ENCODE measurements at regions not wholly inside any gene's neighbourhood (a gene's known extent, or its start where the extent isn't known, plus 50 kb on each side); places are given as distances from the start of the nearest gene placed in this dataset.
"Not testable (repeated sequence)": the region's sequence is repeated elsewhere in the genome, so short reads cannot be mapped to it uniquely, and the experiment has no call there.

GRCh38 chr6:159522877-159523547 lies 170.0 kb downstream of the SOD2 start:
- DNase-seq, result no peak

GRCh38 chr6:159521962-159522361 lies 171.1 kb downstream of the SOD2 start:
- DNase-seq, result no peak

- no peak for DNase-seq
Measured at GRCh38 chr6:159520002-159520401, 173.0 kb downstream of the SOD2 start.

GRCh38 chr6:159515811-159516210 lies 177.2 kb downstream of the SOD2 start:
- not testable (repeated sequence) for DNase-seq

GRCh38 chr6:159513914-159514313 lies 179.1 kb downstream of the SOD2 start:
- no peak for DNase-seq

- DNase-seq, result no peak
Measured at GRCh38 chr6:159513074-159513720, 179.8 kb downstream of the SOD2 start.

GRCh38 chr6:159512571-159512970 lies 180.5 kb downstream of the SOD2 start:
- no peak for DNase-seq

GRCh38 chr6:159512104-159512503 lies 180.9 kb downstream of the SOD2 start:
- no peak for DNase-seq

- no peak for DNase-seq
Measured at GRCh38 chr6:159510141-159510540, 182.9 kb downstream of the SOD2 start.

GRCh38 chr6:159508931-159509330 lies 184.1 kb downstream of the SOD2 start:
- no peak for DNase-seq

GRCh38 chr6:159506048-159506447 lies 187.0 kb downstream of the SOD2 start:
- DNase-seq, result no peak

GRCh38 chr6:159505140-159505922 lies 187.7 kb downstream of the SOD2 start:
- no peak for DNase-seq

- DNase-seq, result no peak
Measured at GRCh38 chr6:159501558-159501957, 191.5 kb downstream of the SOD2 start.

- no peak for DNase-seq
Measured at GRCh38 chr6:159499034-159499433, 194.0 kb downstream of the SOD2 start.

- DNase-seq, result no peak
Measured at GRCh38 chr6:159494586-159494972, 198.5 kb downstream of the SOD2 start.

GRCh38 chr6:159493898-159494585 lies 199.0 kb downstream of the SOD2 start:
- no peak for DNase-seq

- DNase-seq, result no peak
Measured at GRCh38 chr6:159493231-159493897, 199.7 kb downstream of the SOD2 start.

GRCh38 chr6:159490298-159490937 lies 202.6 kb downstream of the SOD2 start:
- no peak for DNase-seq

- no peak for DNase-seq
Measured at GRCh38 chr6:159487636-159488035, 205.4 kb downstream of the SOD2 start.

GRCh38 chr6:159483259-159483658 lies 209.8 kb downstream of the SOD2 start:
- no peak for DNase-seq

GRCh38 chr6:159481897-159482296 lies 211.1 kb downstream of the SOD2 start:
- no peak for DNase-seq

- no peak for DNase-seq
Measured at GRCh38 chr6:159480471-159480870, 212.6 kb downstream of the SOD2 start.

Data from activated T-cell treated with anti-CD3 and anti-CD28 coated beads, Interleukin-2, amount 50 U/mL, for 48 hours (primary cell).